H1 (cell line): ENCODE measurements at regions not wholly inside any gene's neighbourhood (a gene's known extent, or its start where the extent isn't known, plus 50 kb on each side); places are given as distances from the start of the nearest gene placed in this dataset.

Experiments used
- CHD2 ChIP-seq: IDR thresholded peaks from 2 replicates; pipeline ENCODE4 v1.6.1; 2012; ENCODE audit warnings: low read length, improper control_type of control experiment
- POLR2A ChIP-seq, 2 experiments: IDR thresholded peaks; 1 replicate in 1 of 2; 2 replicates in 1 of 2; pipeline ENCODE4 v1.6.1; 2011; ENCODE audit warnings: low read depth in 2 of 2, low read length in 2 of 2, mild to moderate bottlenecking in 2 of 2; ENCODE audit errors: control extremely low read depth in 1 of 2
- POLR2AphosphoS5 ChIP-seq: IDR thresholded peaks from 2 replicates; pipeline ENCODE4 v1.6.1; 2011; ENCODE audit warnings: low read depth, low read length
- RXRA ChIP-seq: IDR thresholded peaks from 2 replicates; pipeline ENCODE4 v1.6.1; 2011; ENCODE audit warnings: low read depth, mild to moderate bottlenecking, low read length, moderate library complexity; ENCODE audit not compliant: insufficient read depth
- USF2 ChIP-seq: IDR thresholded peaks from 2 replicates; pipeline ENCODE4 v1.6.1; 2011; ENCODE audit warnings: low read length, improper control_type of control experiment
- YY1 ChIP-seq: IDR thresholded peaks from 2 replicates; pipeline ENCODE4 v1.6.1; 2011; ENCODE audit warnings: low read depth, mild to moderate bottlenecking, low read length
- TF ChIP-seq, protein P1 (sequence below), 3 experiments: IDR thresholded peaks; 1 replicate in 2 of 3; 2 replicates in 1 of 3; pipeline versions ENCODE4 v1.5.1 to v1.6.1; 2011; ENCODE audit warnings: low read length in 3 of 3, mild to moderate bottlenecking in 3 of 3, inconsistent platforms in 2 of 3, low read depth in 1 of 3, moderate library complexity in 1 of 3; ENCODE audit not compliant: insufficient read depth in 1 of 3; ENCODE audit errors: control extremely low read depth in 1 of 3

DNA sequence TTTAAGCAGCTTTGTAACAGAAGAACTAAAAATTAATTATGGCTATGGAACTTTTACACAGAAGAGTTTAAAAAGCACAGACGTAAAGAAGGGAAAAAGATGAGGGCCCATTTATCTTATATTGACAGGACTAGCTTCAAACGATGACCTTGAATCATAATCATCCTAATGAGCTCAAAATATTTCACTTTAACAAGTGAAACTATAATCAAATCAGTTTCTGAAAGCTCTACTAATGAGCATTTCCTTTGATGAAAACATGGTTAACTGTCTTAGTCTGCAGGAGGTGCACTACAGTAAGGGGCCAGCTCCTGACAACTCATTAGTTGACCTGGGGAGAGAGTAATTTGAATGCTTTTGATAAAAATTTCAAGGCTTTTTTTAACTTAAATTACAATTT, 228.0 kb upstream of the DEFB112 start:
- TF ChIP-seq POLR2A (IDR thresholded peaks at IDR 0.05; ENCODE audit: control extremely low read depth in 1 of 2, low read depth in 2 of 2, low read length in 2 of 2), result no peak
- TF ChIP-seq, protein P1, sequence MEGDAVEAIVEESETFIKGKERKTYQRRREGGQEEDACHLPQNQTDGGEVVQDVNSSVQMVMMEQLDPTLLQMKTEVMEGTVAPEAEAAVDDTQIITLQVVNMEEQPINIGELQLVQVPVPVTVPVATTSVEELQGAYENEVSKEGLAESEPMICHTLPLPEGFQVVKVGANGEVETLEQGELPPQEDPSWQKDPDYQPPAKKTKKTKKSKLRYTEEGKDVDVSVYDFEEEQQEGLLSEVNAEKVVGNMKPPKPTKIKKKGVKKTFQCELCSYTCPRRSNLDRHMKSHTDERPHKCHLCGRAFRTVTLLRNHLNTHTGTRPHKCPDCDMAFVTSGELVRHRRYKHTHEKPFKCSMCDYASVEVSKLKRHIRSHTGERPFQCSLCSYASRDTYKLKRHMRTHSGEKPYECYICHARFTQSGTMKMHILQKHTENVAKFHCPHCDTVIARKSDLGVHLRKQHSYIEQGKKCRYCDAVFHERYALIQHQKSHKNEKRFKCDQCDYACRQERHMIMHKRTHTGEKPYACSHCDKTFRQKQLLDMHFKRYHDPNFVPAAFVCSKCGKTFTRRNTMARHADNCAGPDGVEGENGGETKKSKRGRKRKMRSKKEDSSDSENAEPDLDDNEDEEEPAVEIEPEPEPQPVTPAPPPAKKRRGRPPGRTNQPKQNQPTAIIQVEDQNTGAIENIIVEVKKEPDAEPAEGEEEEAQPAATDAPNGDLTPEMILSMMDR (IDR thresholded peaks at IDR 0.05; ENCODE audit: control extremely low read depth in 1 of 3, insufficient read depth in 1 of 3, low read depth in 1 of 3, low read length in 3 of 3), result no peak
- no peak for TF ChIP-seq POLR2AphosphoS5
- TF ChIP-seq CHD2, result no peak
- no peak for TF ChIP-seq USF2
- no peak for TF ChIP-seq YY1
- TF ChIP-seq RXRA, result no peak
